22Rv1 (cell line): ENCODE measurements at regions not wholly inside any gene's neighbourhood (a gene's known extent, or its start where the extent isn't known, plus 50 kb on each side); places are given as distances from the start of the nearest gene placed in this dataset.

ENCODE experiments used
- CTCF ChIP-seq: fragments of 450-650 bp; IDR thresholded peaks from 2 replicates; pipeline ENCODE4 v1.5.1; 2017; ENCODE audit warnings: mild to moderate bottlenecking
- ZFX ChIP-seq: fragments of 450-650 bp; IDR thresholded peaks from 2 replicates; pipeline ENCODE4 v1.6.1; 2017; ENCODE audit warnings: antibody characterized with exemption, borderline replicate concordance

GRCh38 chr14:27427796-27428195 lies 830.0 kb upstream of the NOVA1 start:
- no peak for TF ChIP-seq CTCF
- TF ChIP-seq ZFX: no peak
